C1 segment of cervical spinal cord (tissue), 14 donors: ENCODE measurements at regions not wholly inside any gene's neighbourhood (a gene's known extent, or its start where the extent isn't known, plus 50 kb on each side); places are given as distances from the start of the nearest gene placed in this dataset.

Source experiments
- DNase-seq, 14 donors: peaks; one replicate each; lab custom pipeline; 2025; lab: John Stamatoyannopoulos, UW

DNA sequence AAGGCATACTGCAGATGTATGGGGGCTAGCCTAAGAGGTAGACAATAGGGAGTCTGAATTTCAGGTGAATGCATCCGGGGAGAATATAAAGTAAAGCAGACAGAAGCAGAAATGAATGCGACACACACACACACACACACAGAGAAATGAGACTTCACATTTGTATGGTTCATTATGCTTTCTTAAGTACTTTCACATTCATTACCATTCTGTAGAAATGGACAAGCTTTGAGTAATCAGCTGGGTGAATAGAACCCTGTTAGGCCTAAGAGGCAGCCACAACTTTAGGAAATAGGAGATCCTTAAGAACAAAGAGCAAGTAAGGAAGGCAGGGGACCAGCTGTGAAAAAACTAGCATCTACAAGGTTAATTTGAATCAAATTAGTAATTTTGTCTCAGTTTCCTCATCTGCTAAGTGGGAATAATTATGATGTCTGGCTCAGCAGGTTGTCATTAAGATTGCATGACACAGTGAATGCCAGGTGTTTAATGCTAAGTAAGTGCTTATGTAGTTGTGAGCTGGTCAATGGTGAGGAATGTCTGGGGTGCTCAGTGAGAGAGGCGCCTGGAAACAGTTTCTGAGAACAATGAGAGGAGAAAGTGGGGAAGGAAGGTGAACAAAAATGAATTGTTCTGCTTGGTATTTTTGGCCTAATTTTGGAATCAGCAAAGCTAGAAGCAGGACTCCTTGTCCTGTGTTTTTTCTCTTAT is 265.8 kb upstream of the CLINT1 start:
- no peak for DNase-seq

DNA sequence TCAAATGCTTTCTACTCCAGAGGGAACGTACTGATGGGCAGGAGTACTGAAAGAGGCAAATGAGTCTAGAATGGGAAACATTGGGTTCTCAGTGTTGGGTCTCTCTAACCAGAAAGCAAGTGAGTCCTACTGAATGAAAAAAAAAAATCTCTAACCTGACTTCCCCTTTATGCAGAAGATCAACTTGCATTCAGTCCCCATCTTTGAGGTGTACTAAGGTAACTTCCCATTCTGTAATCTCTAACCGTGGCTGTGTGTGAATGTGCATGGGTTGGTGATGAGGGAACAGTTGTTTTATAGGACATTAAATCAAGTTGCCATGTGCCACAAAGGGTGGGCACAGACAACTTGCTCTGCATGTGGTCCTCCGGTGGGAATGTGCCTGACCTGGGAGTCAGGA is 264.6 kb upstream of the CLINT1 start:
- DNase-seq = no peak

DNA sequence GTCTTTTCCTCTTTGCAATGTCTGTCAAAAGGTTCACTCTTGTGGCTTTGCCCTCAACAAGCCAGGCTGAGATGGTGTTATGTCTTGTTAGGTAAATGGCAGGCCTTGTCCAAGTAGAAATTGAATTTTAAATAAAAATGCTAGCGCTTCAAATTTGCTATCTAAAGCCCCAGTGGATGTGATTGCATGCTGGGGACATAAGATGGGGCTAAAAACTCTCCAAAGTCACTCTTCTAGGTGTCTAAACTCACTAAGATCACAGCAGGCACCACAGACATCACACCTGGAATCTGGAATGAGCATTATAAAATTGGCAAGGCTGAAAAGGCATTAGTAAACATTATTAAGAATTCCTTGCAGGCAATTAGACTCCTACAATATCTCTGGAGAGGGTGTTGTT is 262.7 kb upstream of the CLINT1 start:
- DNase-seq = no peak

DNA sequence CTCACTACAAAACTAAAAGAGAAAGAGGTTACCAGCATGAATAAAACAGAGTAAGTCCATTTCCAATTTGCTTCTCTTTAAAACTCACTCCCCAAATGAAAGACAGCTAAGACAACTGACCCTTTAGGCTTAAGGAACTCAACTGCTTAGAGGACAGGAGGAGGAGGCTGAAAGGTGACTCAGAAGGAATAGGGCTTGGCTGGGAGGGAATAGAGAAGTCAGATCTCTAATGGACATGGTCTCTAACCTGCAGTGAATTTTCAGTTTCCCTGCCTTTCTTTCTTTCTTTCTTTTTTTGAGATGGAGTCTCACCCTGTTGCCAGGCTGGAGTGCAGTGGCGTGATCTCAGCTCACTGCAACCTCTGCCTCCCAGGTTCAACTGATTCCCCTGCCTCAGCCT is 261.8 kb upstream of the CLINT1 start:
- DNase-seq = no peak

DNA sequence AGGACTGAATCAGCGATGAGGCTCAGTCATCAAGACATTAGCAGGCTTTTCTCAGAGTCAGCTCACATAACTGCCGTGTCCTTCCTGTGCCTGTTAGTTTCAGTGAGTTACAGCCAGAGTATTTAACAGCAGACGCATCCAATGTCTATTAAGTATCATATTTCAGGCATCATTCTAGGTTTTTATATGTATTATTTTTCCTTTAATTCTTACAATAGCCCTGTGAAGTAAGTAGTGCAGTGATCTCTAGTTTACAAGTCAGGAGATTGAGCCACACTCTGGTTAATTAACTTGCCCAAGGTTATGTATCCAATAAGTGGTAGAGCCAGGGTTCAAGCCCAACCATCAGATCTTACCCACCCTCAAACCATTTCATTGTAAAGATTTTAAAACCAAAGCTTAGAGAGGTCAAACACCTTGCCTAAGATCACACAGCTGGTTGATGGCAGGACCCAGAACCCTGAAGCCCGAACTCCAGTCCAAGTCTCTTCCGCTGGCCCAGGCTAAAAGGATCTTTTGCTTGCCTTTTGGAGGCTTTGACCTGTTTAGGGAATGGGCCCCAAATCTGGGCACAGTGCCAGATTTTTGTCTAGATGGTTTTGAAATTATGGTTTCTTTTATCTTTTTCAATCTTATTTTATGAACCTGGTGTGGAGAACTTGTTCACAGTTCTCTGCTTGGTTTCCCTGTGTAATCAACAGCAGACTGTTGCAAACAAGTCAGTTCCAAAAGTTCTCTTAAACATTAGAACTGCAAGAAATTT is 261.2 kb upstream of the CLINT1 start:
- no peak for DNase-seq

DNA sequence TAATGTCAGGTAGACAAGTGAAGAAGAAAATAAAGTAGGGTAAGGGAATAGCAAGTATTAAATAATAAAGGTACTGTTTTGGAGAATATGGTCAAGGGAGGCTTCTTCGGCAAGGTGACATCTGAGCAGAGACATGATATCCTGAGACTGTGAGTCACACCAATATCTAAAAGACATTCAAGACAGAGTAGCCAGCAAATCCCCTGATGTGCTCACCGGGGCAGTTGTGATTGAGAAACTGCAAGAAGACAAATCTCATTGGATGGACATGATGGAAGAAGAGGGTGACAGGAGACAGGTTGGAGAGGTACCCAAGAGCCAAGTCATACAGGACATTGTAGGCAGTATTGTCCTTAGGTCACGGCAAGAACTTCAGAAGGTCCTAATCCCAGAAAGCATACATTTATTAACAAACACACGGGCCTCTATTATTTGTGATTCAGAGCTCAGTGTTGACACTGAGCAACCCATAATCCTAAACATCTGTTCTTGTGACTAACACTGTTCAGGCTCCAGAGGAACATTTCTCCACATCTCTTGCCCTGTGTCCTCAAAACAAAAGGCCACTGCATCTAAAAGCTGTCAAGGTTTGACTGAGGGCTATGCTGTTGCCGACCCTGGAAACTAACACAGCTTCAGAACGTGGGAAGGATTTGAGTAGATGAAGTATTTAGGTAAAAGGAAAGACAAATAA is 258.7 kb upstream of the CLINT1 start:
- DNase-seq = no peak

DNA sequence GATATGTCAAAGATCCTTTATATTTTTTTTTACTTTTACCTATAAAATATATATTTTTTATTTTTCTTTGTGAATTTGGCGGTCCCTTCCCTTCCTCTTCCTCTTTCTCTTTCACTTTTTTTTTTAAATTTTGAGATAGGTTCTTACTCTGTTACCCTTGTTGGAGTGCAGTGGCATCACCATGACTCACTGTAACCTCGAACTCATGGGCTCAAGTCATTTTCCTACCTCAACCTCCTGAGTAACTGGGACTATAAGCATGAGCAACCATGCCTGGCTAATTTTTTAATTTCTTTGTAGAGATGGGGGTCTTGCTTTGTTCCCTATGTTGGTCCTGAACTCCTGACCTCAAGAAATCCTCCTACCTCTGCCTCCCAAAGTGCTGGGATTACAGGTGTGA is 258.0 kb upstream of the CLINT1 start:
- DNase-seq = no peak

DNA sequence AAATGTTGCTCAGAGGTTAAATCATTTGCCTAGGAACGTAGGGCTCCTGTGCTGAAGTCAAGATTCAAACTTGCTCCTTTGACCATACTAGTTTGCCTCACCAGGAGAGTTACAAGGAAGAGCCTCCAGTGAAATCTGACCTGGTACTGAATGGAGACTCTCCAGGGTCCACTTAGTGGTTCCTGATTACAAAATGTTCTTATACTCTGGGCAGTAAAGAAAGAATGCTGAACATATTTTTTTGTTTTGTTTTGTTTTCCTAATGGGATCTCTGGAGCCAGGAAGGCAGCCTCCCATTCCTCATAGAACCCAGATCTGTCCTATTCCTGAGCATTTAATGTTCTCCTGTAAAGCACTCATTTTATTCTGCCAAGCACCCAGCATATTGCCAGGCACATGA is 256.5 kb upstream of the CLINT1 start:
- no peak for DNase-seq

DNA sequence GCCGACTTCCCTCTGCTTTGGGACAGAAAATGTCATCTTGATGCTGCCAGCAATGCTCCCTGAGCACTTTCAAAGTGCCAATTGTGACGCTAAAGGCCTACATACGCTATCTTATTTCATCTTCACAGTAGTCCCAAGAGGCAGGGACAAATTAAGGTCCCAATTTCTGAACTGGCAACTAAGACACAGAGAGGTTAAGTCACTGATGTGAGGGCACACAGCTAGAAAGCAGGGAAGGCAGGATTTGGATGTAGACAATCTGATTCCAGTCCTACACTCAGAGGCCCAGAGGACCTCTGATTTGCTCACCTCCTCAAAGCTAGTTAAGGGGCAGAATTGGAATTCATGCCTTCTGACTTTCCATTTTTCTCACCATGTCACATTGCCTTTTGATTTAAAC is 249.2 kb upstream of the CLINT1 start:
- DNase-seq = no peak

DNA sequence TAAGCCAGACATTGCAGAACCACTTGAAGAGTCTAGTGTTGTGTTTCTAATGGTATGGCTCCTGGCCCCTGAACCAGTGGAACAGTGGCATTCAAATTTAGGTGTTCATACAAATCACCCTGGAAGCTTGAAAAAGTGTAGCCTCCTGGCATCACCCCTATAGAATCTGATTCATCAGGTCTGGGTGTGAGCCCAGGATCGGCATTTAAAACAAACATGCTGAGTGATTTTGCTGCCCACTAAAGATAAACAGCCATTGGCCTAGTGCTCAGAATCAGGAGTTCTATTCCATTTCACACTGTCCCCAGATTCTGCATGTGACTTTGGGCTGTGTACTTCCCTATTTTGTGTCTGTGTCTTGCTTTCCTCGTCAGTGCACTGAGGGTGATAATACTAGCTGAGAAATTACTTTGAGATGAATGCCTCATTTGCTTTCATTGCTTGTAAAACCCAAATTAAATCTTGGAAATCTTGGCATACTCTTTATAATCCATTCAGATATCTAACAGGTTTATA is 241.5 kb upstream of the CLINT1 start:
- no peak for DNase-seq

DNA sequence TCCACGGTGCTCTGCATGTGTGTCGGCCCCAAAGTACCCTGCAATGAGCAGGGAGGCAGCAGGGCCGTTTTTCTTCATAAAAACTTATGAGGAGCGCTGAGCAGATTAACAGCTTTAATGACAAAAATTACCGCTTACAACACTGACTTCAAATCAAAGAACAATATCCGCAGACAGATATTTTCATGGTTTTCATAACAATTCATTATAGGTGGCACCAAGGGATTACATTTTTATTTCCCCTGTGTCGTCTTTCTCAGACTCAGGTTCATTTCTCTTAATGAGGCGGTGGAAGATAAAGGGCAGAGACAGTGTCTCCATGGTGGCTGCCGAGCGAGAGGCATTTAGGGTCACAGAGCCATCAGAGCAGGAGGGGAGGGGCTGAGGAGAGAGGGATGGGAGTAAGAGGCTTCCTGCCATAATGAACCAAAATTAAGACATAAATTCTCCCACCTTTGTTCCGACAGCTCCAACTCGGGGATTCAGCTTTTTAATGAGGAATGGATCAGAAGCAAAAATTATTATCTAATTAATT is 240.7 kb upstream of the CLINT1 start:
- no peak for DNase-seq

DNA sequence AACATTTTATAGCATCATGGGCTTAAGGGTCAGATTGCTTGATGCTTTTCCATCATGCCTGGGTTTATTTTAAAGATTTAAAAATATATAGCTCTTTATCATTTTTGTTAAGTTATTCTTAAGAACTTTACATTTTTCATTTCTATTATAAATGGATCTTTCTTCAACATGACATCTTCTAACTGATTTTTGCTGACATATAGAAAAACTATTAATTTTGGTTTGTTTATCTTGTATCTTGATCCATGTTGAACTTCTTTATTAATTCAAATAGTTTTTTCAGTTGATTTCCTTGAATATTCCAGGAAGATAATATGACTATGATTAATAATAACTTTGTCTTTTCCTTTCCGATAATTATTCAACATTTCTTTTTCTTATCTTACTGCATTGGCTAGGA is 237.9 kb upstream of the CLINT1 start:
- no peak for DNase-seq

DNA sequence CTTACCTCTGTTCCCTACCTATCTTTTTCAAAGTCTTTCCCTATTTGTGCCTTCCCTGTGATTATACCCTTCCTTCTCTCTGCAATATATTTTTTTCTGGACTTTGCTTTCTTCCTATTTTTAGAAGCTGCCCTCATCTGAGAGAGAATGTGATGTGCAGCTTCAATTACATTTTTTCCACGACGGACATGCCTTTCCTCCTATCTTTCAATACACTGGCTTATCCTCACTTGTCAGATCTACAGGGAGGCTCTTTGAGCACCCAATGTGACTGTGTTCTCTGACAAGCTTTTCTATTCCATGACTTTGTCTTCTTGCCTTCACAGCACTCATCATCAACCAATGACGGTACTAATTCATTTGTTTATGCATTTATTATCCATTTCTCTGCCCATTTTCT is 227.9 kb upstream of the CLINT1 start:
- DNase-seq = no peak

DNA sequence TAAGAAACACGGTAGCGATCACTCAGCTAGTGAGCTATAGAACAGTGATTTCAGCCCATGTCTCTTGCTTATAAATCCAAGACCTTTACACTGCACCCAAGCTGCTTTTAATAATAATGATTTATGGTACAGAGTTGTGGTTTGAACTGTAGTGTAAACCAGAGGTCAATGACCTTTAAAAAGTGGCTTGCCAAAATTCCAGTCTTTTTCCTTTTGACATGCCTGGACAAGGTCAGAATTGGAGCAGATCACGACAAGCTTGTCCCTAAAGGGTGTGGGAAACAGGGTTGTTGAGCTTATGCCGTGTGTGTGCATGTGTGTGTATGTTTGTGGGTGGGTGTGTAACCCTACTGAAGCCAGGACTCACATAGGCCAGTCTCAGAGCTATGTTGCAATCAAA is 225.3 kb upstream of the CLINT1 start:
- no peak for DNase-seq

DNA sequence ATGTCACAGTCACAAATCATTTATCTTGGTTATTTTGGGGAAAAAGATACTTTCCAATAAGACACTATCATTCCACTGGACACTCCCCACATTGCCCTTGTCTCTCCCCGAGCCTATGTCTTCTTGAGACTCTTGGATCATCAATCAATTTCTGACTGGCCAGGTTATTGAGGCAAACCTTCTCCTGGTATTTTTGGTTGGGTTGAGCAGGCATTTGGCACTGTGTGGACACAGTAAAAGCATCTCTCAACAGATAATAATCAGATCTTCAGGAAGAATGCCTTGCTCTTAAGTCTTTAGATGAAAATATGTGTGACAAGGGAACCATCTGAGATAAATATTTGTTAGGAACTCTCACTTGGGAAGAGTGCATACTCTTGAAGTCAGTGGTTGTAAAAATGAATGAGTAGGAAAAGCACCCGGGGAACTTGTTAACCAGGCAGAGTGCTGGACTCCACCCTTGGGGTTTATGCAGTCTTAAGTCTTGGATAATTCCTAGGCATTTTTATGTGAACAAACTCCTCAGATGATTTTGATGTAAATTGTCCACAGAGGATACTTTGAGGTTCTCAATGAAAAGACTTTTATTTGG is 223.8 kb upstream of the CLINT1 start:
- no peak for DNase-seq

DNA sequence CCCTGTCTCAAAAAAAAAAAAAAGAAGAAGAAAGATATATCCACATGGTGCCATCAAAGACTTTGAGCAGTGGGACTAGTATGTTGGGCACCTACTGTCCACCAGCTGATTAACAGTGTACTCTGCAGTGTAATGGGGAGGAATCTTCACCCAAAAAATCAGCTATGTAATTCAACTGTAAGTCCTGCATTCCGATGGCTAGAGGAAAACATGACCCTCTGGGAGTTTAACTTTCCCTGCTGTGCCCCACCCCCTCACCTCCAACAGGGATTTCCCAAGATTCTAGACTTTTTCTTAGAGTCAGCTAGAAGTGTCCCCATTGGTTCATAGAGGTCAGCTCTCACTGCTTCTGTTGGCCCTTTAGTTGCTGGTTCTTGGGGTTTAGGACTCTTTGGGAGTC is 221.2 kb upstream of the CLINT1 start:
- DNase-seq = no peak

DNA sequence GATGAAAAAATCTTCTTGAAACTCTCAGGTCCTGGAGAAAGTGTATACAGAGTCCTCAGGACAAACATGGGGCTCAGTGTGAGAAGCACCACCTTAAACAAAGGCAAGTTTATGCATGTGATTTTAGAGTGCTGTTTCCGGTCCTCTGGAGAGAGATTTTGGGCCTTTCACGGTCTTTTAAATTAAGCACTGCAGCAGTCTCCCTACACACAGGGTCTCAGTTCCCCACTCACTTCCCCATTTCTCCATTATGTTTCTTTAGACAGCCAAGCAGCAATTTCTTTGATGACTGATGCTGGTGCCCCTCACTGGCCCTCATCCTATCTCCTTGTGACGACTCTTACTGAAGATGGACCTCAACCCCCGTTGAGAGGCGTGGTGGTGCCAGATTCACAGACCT is 220.2 kb upstream of the CLINT1 start:
- DNase-seq = no peak

DNA sequence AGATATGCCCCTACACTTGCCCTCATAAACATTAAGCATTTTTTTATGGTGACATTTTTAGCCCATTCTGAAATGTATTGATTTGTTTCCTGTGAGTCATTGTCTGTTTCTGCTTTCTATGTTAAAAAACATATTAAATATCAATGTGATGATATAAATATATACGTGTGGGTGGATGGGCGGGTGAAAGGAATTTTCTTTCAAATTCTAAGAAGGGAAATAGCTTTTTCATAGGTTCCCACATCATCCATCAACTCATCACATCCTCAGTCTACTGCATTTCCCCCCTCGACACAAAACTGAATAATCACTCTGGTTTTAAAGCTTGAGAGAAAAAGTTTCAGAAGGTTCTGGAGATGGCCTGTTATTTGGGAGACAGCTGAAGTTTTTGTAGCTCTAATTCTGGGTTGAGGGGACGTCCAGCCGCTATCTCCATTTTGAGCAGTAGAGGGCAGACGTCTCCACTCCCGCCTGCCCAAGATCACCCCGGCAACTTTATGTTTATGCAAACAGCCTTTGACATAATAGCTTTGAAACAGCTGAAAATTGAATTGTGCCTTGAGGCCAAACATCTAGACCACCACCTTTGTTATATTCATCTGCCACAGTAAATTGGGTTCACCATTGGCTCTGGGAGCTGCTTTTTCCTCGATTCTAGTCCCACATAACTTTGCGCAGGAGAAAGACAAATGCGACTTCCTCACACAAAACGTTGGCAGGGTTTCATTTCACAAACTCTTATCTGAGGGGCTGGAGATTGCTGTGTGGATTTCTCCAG is 216.2 kb upstream of the CLINT1 start:
- peak in 7 of 14 donors; percentile 4 to 31 (median 8) for DNase-seq

DNA sequence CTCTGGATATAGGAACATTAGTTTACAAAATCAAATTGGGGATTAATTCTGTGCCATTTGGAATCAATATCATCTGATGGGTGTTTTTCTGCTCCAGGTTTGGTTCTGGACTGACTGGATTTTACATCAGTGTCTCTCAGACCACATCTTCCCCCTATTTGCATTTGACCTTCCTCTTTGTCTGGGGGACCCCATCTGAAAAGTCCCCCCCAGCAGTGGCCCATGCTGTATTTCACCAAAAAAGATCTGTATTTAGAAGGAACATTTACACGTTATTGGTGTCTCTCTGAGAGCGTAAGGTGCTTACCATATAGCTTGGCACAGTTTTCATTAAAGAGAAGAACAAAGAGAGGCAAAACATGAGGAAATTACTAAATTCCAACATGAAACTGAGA is 215.6 kb upstream of the CLINT1 start:
- DNase-seq = no peak

DNA sequence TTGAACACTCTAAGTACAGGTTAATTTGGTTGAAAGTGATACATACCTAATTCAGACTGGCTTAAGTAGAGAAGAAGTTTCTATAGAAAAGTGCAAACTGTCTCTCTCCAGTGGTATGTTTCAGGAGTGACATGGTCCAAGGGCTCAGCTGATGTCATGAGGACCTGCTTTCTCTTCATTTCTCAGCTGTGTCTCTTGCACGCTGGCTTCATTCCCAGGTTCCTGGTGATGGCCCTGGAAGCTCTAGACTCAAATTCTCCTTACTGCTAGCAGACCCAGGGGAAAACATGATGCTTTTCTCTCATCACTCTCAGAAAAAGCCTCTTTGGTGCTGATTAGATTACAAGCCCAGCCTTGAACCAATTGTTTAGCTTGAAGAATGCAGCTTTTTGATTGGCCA is 211.9 kb upstream of the CLINT1 start:
- DNase-seq = no peak

DNA sequence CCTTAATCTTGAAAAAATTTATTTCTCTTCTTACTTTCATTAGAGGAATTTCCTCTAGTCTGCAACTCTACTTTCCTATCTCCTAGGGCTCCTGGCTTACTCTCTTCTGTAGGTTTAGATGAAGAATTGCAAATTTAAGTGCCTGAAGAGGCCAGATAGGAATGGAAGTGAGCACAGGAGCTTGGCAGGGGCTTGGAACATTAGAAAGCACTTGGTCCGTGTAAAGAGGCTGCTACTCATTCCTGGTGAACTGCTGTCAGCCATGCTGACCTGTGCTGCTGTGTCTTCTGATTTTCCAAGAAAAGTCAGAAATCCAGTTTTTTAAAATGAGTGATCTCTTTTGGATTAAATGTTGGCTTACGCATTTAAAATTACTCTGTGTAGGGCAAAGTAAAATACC is 210.9 kb upstream of the CLINT1 start:
- DNase-seq = no peak
